Stimulated activated CD8-positive, alpha-beta memory T cell treated with anti-CD3 and anti-CD28 coated beads, Interleukin-2, amount 100 ng/mL, for 48 hours (primary cell): ENCODE measurements at regions not wholly inside any gene's neighbourhood (a gene's known extent, or its start where the extent isn't known, plus 50 kb on each side); places are given as distances from the start of the nearest gene placed in this dataset.
"Not testable (repeated sequence)": the region's sequence is repeated elsewhere in the genome, so short reads cannot be mapped to it uniquely, and the experiment has no call there.

Source experiments
- DNase-seq, 2 donors: peaks; one replicate each; pipeline ENCODE4 v3.0.0-alpha.2; 2020; ENCODE audit warnings: low read depth in 2 of 2

- not testable (repeated sequence) for DNase-seq
Observed at GRCh38 chr18:14336017-14336416, 203.8 kb upstream of the ZNF519 start.

- not testable (repeated sequence) for DNase-seq
Observed at GRCh38 chr18:14321217-14321616, 189.0 kb upstream of the ZNF519 start.

- DNase-seq, result not testable (repeated sequence)
Observed at GRCh38 chr18:14301255-14301654, 169.0 kb upstream of the ZNF519 start.

- DNase-seq, result not testable (repeated sequence)
Observed at GRCh38 chr18:14295081-14295480, 162.8 kb upstream of the ZNF519 start.

- no peak for DNase-seq
Observed at GRCh38 chr18:14285053-14285452, 152.8 kb upstream of the ZNF519 start.

- not testable (repeated sequence) for DNase-seq
Observed at GRCh38 chr18:14275391-14275790, 143.2 kb upstream of the ZNF519 start.

GRCh38 chr18:14265637-14266410 lies 133.6 kb upstream of the ZNF519 start:
- not testable (repeated sequence) for DNase-seq

GRCh38 chr18:14262786-14263185 lies 130.6 kb upstream of the ZNF519 start:
- not testable (repeated sequence) for DNase-seq

GRCh38 chr18:14250084-14250677 lies 117.9 kb upstream of the ZNF519 start:
- not testable (repeated sequence) for DNase-seq

- not testable (repeated sequence) for DNase-seq
Observed at GRCh38 chr18:14239224-14239623, 107.0 kb upstream of the ZNF519 start.

GRCh38 chr18:14236356-14237048 lies 104.3 kb upstream of the ZNF519 start:
- DNase-seq, result not testable (repeated sequence)

GRCh38 chr18:14225286-14225679 lies 93.0 kb upstream of the ZNF519 start:
- DNase-seq, result not testable (repeated sequence)

GRCh38 chr18:14224551-14225285 lies 92.5 kb upstream of the ZNF519 start:
- DNase-seq, result not testable (repeated sequence)

GRCh38 chr18:14223919-14224318 lies 91.7 kb upstream of the ZNF519 start:
- not testable (repeated sequence) for DNase-seq

GRCh38 chr18:14223231-14223822 lies 91.1 kb upstream of the ZNF519 start:
- DNase-seq, result not testable (repeated sequence)

- DNase-seq, result not testable (repeated sequence)
Observed at GRCh38 chr18:14222354-14223221, 90.4 kb upstream of the ZNF519 start.

- DNase-seq, result no peak
Observed at GRCh38 chr18:14221689-14222088, 89.5 kb upstream of the ZNF519 start.

- DNase-seq, result not testable (repeated sequence)
Observed at GRCh38 chr18:14215952-14216351, 83.7 kb upstream of the ZNF519 start.

- DNase-seq, result not testable (repeated sequence)
Observed at GRCh38 chr18:14203424-14203823, 71.2 kb upstream of the ZNF519 start.

GRCh38 chr18:14190776-14191442 lies 58.7 kb upstream of the ZNF519 start:
- not testable (repeated sequence) for DNase-seq
